IMR-90 (cell line): ENCODE measurements at regions not wholly inside any gene's neighbourhood (a gene's known extent, or its start where the extent isn't known, plus 50 kb on each side); places are given as distances from the start of the nearest gene placed in this dataset.

Source experiments
- ATAC-seq: fragments of 200-7000 bp; cut with Tn5 transposase; 2 replicates; pipeline ENCODE4 v1.9.1; 2020; ENCODE audit warnings: low read depth, mild to moderate bottlenecking, moderate library complexity
- BruUV-seq: library from RNA; stranded (reverse); fragments of 400-500 nt; replicated peaks from 2 replicates; lab custom pipeline; 2021; lab: Mats Ljungman, UMichigan
- CTCF ChIA-PET: fragments of 300-600 bp; formaldehyde crosslinking; extraction: SDS; loops from one replicate; lab custom pipeline; 2021; ENCODE audit warnings: antibody characterized with exemption; lab: Yijun Ruan, JAX
- POLR2A ChIA-PET: fragments of 300-600 bp; sonication (Branson Sonifier 250); formaldehyde crosslinking; loops from one replicate; lab custom pipeline; 2022; ENCODE audit warnings: antibody characterized with exemption; ENCODE audit not compliant: unreplicated experiment; lab: Charles Lee
- DNase-seq: peaks from one replicate; pipeline ENCODE4 v3.0.0; 2013
- H2AFZ ChIP-seq: replicated peaks from 2 replicates; pipeline ENCODE3; 2013; ENCODE audit warnings: low read length, mild to moderate bottlenecking; ENCODE audit not compliant: poor library complexity
- H2AK5ac ChIP-seq: 2 replicates; pipeline ENCODE4 v1.6.1; 2013; ENCODE audit warnings: low read depth, low read length, inconsistent platforms
- H2AK9ac ChIP-seq: replicated peaks from 2 replicates; pipeline ENCODE3; 2013; ENCODE audit warnings: mild to moderate bottlenecking, low read depth, low read length, moderate library complexity; ENCODE audit not compliant: poor library complexity
- H2BK120ac ChIP-seq: 2 replicates; pipeline ENCODE4 v1.6.1; 2013; ENCODE audit warnings: low read depth, low read length, inconsistent platforms
- H2BK15ac ChIP-seq: 3 replicates; pipeline ENCODE4 v1.6.1; 2013; ENCODE audit warnings: low read depth, low read length, inconsistent platforms
- H2BK20ac ChIP-seq: 2 replicates; pipeline ENCODE4 v1.6.1; 2013; ENCODE audit warnings: low read depth, mild to moderate bottlenecking, inconsistent platforms, low read length, moderate library complexity
- H2BK5ac ChIP-seq: 2 replicates; pipeline ENCODE4 v1.6.1; 2013; ENCODE audit warnings: mild to moderate bottlenecking, low read depth, low read length, inconsistent platforms; ENCODE audit not compliant: poor library complexity, severe bottlenecking
- H3K14ac ChIP-seq: replicated peaks from 2 replicates; pipeline ENCODE4 v1.6.1; 2013; ENCODE audit warnings: low read depth, low read length, inconsistent platforms
- H3K18ac ChIP-seq: 2 replicates; pipeline ENCODE4 v1.6.1; 2013; ENCODE audit warnings: low read depth, low read length, control low read depth
- H3K23ac ChIP-seq: 2 replicates; pipeline ENCODE4 v1.6.1; 2013; ENCODE audit warnings: low read depth, low read length, inconsistent platforms
- H3K27ac ChIP-seq: 2 replicates; pipeline ENCODE4 v1.5.1; 2013; ENCODE audit warnings: mild to moderate bottlenecking, control low read depth, low read length; ENCODE audit not compliant: insufficient read depth
- H3K27me3 ChIP-seq: 2 replicates; pipeline ENCODE4 v1.6.1; 2013; ENCODE audit warnings: low read length; ENCODE audit not compliant: control insufficient read depth, insufficient read depth
- H3K36me3 ChIP-seq: 2 replicates; pipeline ENCODE4 v1.6.1; 2013; ENCODE audit warnings: low read length, mixed read lengths; ENCODE audit not compliant: control insufficient read depth, insufficient read depth
- H3K4ac ChIP-seq: 2 replicates; pipeline ENCODE4 v1.6.1; 2013; ENCODE audit warnings: low read depth, low read length, inconsistent platforms
- H3K4me1 ChIP-seq: 2 replicates; pipeline ENCODE4 v1.6.1; 2013; ENCODE audit warnings: low read length, mixed read lengths; ENCODE audit not compliant: control insufficient read depth, insufficient read depth
- H3K4me2 ChIP-seq: 2 replicates; pipeline ENCODE4 v1.6.1; 2013; ENCODE audit warnings: low read depth, mild to moderate bottlenecking, control low read depth, low read length, moderate library complexity
- H3K4me3 ChIP-seq: 2 replicates; pipeline ENCODE4 v1.5.1; 2013; ENCODE audit warnings: low read depth, mild to moderate bottlenecking, control low read depth, low read length, moderate library complexity; ENCODE audit not compliant: insufficient read depth
- H3K56ac ChIP-seq: 2 replicates; pipeline ENCODE4 v1.6.1; 2013; ENCODE audit warnings: low read length, inconsistent platforms; ENCODE audit not compliant: insufficient read depth; ENCODE audit errors: extremely low read depth
- H3K79me1 ChIP-seq, 2 experiments: 2 replicates each; pipeline ENCODE4 v1.6.1; 2013; ENCODE audit warnings: low read length in 2 of 2, inconsistent platforms in 1 of 2, low read depth in 1 of 2
- H3K9ac ChIP-seq: 2 replicates; pipeline ENCODE4 v1.6.1; 2013; ENCODE audit warnings: low read depth, low read length, control low read depth
- H3K9me1 ChIP-seq: 2 replicates; pipeline ENCODE4 v1.6.1; 2013; ENCODE audit warnings: low read length, inconsistent platforms; ENCODE audit not compliant: insufficient read depth
- H3K9me3 ChIP-seq: 2 replicates; pipeline ENCODE4 v1.6.1; 2013; ENCODE audit warnings: low read length; ENCODE audit not compliant: control insufficient read depth, insufficient read depth
- H4K20me1 ChIP-seq: 2 replicates; pipeline ENCODE4 v1.6.1; 2013; ENCODE audit warnings: low read length, inconsistent platforms; ENCODE audit not compliant: insufficient read depth
- H4K5ac ChIP-seq: 2 replicates; pipeline ENCODE4 v1.6.1; 2013; ENCODE audit warnings: mild to moderate bottlenecking, low read depth, low read length, control low read depth
- H4K8ac ChIP-seq, 2 experiments: 2 replicates each; pipeline ENCODE4 v1.6.1; 2013; ENCODE audit warnings: low read depth in 2 of 2, low read length in 2 of 2, control low read depth in 1 of 2, inconsistent platforms in 1 of 2
- H4K91ac ChIP-seq: 2 replicates; pipeline ENCODE4 v1.6.1; 2013; ENCODE audit warnings: low read depth, low read length, inconsistent platforms; ENCODE audit not compliant: insufficient read depth
- BHLHE40 ChIP-seq: fragments of 150-350 bp; IDR thresholded peaks from 2 replicates; pipeline ENCODE4 v1.6.1; 2016; ENCODE audit warnings: mild to moderate bottlenecking, low read depth, low read length
- CEBPB ChIP-seq: IDR thresholded peaks from 2 replicates; pipeline ENCODE4 v1.6.1; 2012; ENCODE audit warnings: low read depth, low read length, improper control_type of control experiment
- CHD1 ChIP-seq: IDR thresholded peaks from 2 replicates; pipeline ENCODE4 v1.6.1; 2012; ENCODE audit warnings: low read depth, low read length, improper control_type of control experiment
- ELK1 ChIP-seq: fragments of 150-350 bp; IDR thresholded peaks from 2 replicates; pipeline ENCODE4 v1.6.1; 2016; ENCODE audit warnings: low read depth, mild to moderate bottlenecking, low read length, moderate library complexity, borderline replicate concordance
- FOS ChIP-seq: fragments of 150-350 bp; IDR thresholded peaks from 2 replicates; pipeline ENCODE4 v1.6.1; 2016; ENCODE audit warnings: low read depth, low read length
- MAFK ChIP-seq: IDR thresholded peaks from 2 replicates; pipeline ENCODE4 v1.6.1; 2012; ENCODE audit warnings: low read depth, low read length, improper control_type of control experiment
- MAZ ChIP-seq: IDR thresholded peaks from 2 replicates; pipeline ENCODE4 v1.6.1; 2012; ENCODE audit warnings: low read depth, mild to moderate bottlenecking, low read length, improper control_type of control experiment, moderate library complexity, borderline replicate concordance
- MXI1 ChIP-seq: IDR thresholded peaks from 2 replicates; pipeline ENCODE4 v1.6.1; 2012; ENCODE audit warnings: low read depth, mild to moderate bottlenecking, low read length, moderate library complexity, borderline replicate concordance
- NFE2L2 ChIP-seq: fragments of 150-350 bp; IDR thresholded peaks from 2 replicates; pipeline ENCODE4 v1.6.1; 2016; ENCODE audit warnings: low read depth, mild to moderate bottlenecking, low read length
- POLR2A ChIP-seq: IDR thresholded peaks from 2 replicates; pipeline ENCODE4 v1.6.1; 2012; ENCODE audit warnings: mild to moderate bottlenecking, low read depth, low read length
- RAD21 ChIP-seq: IDR thresholded peaks from 2 replicates; pipeline ENCODE4 v1.6.1; 2012; ENCODE audit warnings: low read length, improper control_type of control experiment
- RCOR1 ChIP-seq: IDR thresholded peaks from 2 replicates; pipeline ENCODE4 v1.6.1; 2012; ENCODE audit warnings: mild to moderate bottlenecking, low read length, improper control_type of control experiment; ENCODE audit not compliant: insufficient replicate concordance
- RFX5 ChIP-seq: IDR thresholded peaks from 2 replicates; pipeline ENCODE4 v1.8.0; 2012; ENCODE audit warnings: low read depth, mild to moderate bottlenecking, low read length, moderate library complexity
- SMC3 ChIP-seq: fragments of 150-350 bp; IDR thresholded peaks from 2 replicates; pipeline ENCODE4 v1.6.1; 2016; ENCODE audit warnings: low read depth, mild to moderate bottlenecking, antibody characterized with exemption, low read length, moderate library complexity
- dilution Hi-C: fragments of 300-500 bp; cut with HindIII; formaldehyde crosslinking; loops from one replicate; pipeline ENCODE4 v1.14.3; 2018; ENCODE audit warnings: low sequenced_read_pairs; ENCODE audit not compliant: unreplicated experiment
- in situ Hi-C: fragments of 300-500 bp; cut with MboI; formaldehyde crosslinking; loops from 3 replicates; pipeline ENCODE4 v1.14.3; 2019; ENCODE audit warnings: low sequenced_read_pairs, inconsistent platforms, mixed read lengths
- intact Hi-C: fragments of 100-400 bp; cut with micrococcal nuclease; formaldehyde crosslinking; loops from 2 replicates; pipeline ENCODE4 v1.10.0; 2022
- TF ChIP-seq, protein P1 (sequence below): conservative IDR thresholded peaks from 2 replicates; pipeline ENCODE4 v1.5.1; 2012; ENCODE audit warnings: mild to moderate bottlenecking, low read depth, low read length, improper control_type of control experiment
- TF ChIP-seq, protein P2 (sequence below): fragments of 150-350 bp; IDR thresholded peaks from 2 replicates; pipeline ENCODE4 v1.6.1; 2017; ENCODE audit warnings: mild to moderate bottlenecking, antibody characterized with exemption, low read length, low read depth

- Histone ChIP-seq H3K4me2 (no peak overlapping the region), H3K27ac (no peak overlapping the region), H3K4me3 (no peak overlapping the region), H3K36me3 (no peaks in the 10 kb centered on the region), H3K18ac (no peak overlapping the region), H3K4me1 (no peaks in the 10 kb centered on the region), H2BK5ac (no peak overlapping the region), H2AK9ac (no peak overlapping the region), H4K91ac (no peak overlapping the region), H3K14ac (no peak overlapping the region), H3K4ac (no peak overlapping the region), H4K20me1 (no peaks in the 10 kb centered on the region), H3K27me3 (no peaks in the 10 kb centered on the region), H4K8ac (no peak overlapping the region), H3K79me1 (no peaks in the 10 kb centered on the region), H3K56ac (no peak overlapping the region), H2BK15ac (no peak overlapping the region), H4K5ac (no peak overlapping the region), H3K9ac (no peak overlapping the region), H3K9me3 (0 out of 2 replicates have a peak, but pooled peaks cover 2% of the 10 kb centered on the region), H2AFZ (no peak overlapping the region), H3K23ac (no peak overlapping the region), H3K9me1 (no peaks in the 10 kb centered on the region), H2AK5ac (no peak overlapping the region), H2BK20ac (no peak overlapping the region), H2BK120ac (no peak overlapping the region)
- in situ Hi-C loops, result no loop called here
- dilution Hi-C loops, result no loop called here
- ChIA-PET POLR2A (no interaction called here), CTCF (no interaction called here)
- TF ChIP-seq MAZ (no peak), ELK1 (no peak), SMC3 (no peak), POLR2A (no peak), MAFK (no peak), FOS (no peak), RFX5 (no peak), MXI1 (no peak), CHD1 (no peak), RCOR1 (no peak), BHLHE40 (no peak), RAD21 (no peak), CEBPB (no peak), NFE2L2 (no peak)
- TF ChIP-seq, protein P1, sequence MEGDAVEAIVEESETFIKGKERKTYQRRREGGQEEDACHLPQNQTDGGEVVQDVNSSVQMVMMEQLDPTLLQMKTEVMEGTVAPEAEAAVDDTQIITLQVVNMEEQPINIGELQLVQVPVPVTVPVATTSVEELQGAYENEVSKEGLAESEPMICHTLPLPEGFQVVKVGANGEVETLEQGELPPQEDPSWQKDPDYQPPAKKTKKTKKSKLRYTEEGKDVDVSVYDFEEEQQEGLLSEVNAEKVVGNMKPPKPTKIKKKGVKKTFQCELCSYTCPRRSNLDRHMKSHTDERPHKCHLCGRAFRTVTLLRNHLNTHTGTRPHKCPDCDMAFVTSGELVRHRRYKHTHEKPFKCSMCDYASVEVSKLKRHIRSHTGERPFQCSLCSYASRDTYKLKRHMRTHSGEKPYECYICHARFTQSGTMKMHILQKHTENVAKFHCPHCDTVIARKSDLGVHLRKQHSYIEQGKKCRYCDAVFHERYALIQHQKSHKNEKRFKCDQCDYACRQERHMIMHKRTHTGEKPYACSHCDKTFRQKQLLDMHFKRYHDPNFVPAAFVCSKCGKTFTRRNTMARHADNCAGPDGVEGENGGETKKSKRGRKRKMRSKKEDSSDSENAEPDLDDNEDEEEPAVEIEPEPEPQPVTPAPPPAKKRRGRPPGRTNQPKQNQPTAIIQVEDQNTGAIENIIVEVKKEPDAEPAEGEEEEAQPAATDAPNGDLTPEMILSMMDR, result no peak
- TF ChIP-seq, protein P2, sequence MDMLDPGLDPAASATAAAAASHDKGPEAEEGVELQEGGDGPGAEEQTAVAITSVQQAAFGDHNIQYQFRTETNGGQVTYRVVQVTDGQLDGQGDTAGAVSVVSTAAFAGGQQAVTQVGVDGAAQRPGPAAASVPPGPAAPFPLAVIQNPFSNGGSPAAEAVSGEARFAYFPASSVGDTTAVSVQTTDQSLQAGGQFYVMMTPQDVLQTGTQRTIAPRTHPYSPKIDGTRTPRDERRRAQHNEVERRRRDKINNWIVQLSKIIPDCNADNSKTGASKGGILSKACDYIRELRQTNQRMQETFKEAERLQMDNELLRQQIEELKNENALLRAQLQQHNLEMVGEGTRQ, result no peak
- intact Hi-C loops, result no loop called here
- ATAC-seq, result no peak
- no peak for DNase-seq
- BruUV-seq, result no TSS peak
These were observed 90.5 kb upstream of the VGLL2 start for GRCh38 chr6:117174835-117175360.
